ENCODE measurements at regions not wholly inside any gene's neighbourhood (a gene's known extent, or its start where the extent isn't known, plus 50 kb on each side); places are given as distances from the start of the nearest gene placed in this dataset.

- H3K36me3 ChIP-seq (ENCODE audit: control insufficient read depth in 2 of 2, insufficient read depth in 1 of 2, low read length in 2 of 2) = no peaks in the 10 kb centered on the region
- no peak overlapping the region for H3K4me3 ChIP-seq (ENCODE audit: low read depth, low read length)
- ChIA-PET POLR2A (no interaction called here), CTCF (no interaction called here)
- H3K27ac ChIP-seq (ENCODE audit: extremely low read depth, low read depth, low read length) = no peak overlapping the region
- H3K4me1 ChIP-seq (ENCODE audit: control insufficient read depth, insufficient read depth, low read length) = no peaks in the 10 kb centered on the region
- no peaks in the 10 kb centered on the region for H3K9me3 ChIP-seq (ENCODE audit: control insufficient read depth, insufficient read depth, low read depth, low read length)
- TF ChIP-seq ZFHX2 (tag by site-specific recombination; conservative IDR thresholded peaks at IDR 0.05) (0 out of 2 replicates have a peak, but pooled peaks have one; percentile 21), ZNF629 (tag by site-specific recombination; IDR thresholded peaks at IDR 0.05) (no peak), ZBTB44 (tag by site-specific recombination; IDR thresholded peaks at IDR 0.05) (peak; percentile 75), ZNF768 (tag by site-specific recombination; IDR thresholded peaks at IDR 0.05) (peak; percentile 71; the same call in 1 of the 2 replicates)
Measured at GRCh38 chr21:35223480-35224156, 174.5 kb upstream of the RUNX1 start.

DNA sequence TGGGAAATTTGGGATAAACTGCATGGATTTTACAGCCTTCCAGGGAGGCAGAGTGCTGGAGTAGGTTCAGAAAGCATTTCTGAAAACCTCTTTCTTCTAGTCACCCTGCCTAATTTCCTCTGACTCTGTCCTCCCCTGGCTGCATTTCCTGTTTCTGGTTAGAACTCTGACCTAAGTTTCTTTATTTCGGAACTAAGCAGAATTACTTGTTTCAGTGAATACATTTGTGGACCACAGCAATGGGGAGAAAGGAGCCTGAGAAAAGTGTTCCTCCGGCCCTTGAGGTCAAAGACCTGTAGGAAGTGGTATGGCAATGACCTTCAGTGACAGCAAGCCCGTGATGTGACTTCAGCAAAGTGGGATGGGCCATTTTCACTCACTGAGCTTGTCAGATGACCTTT, 173.4 kb upstream of the RUNX1 start:
- H3K27ac ChIP-seq (ENCODE audit: extremely low read depth, low read depth, low read length) = no peak overlapping the region
- ChIA-PET CTCF (no interaction called here), POLR2A (no interaction called here)
- TF ChIP-seq ZNF248 (tag by site-specific recombination; IDR thresholded peaks at IDR 0.05) = no peak
- no peak for TF ChIP-seq BCL6B (tag by site-specific recombination; IDR thresholded peaks at IDR 0.05)
- no peak for TF ChIP-seq ZNF239 (tag by site-specific recombination; IDR thresholded peaks at IDR 0.05)
- TF ChIP-seq, protein P1, sequence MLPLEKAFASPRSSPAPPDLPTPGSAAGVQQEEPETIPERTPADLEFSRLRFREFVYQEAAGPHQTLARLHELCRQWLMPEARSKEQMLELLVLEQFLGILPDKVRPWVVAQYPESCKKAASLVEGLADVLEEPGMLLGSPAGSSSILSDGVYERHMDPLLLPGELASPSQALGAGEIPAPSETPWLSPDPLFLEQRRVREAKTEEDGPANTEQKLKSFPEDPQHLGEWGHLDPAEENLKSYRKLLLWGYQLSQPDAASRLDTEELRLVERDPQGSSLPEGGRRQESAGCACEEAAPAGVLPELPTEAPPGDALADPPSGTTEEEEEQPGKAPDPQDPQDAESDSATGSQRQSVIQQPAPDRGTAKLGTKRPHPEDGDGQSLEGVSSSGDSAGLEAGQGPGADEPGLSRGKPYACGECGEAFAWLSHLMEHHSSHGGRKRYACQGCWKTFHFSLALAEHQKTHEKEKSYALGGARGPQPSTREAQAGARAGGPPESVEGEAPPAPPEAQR (tag by site-specific recombination; IDR thresholded peaks at IDR 0.05) = no peak
- H3K9me3 ChIP-seq (ENCODE audit: control insufficient read depth, insufficient read depth, low read depth, low read length) = no peaks in the 10 kb centered on the region
- no peak overlapping the region for H3K4me3 ChIP-seq (ENCODE audit: low read depth, low read length)
- no peaks in the 10 kb centered on the region for H3K36me3 ChIP-seq (ENCODE audit: control insufficient read depth in 2 of 2, insufficient read depth in 1 of 2, low read length in 2 of 2)
- H3K4me1 ChIP-seq (ENCODE audit: control insufficient read depth, insufficient read depth, low read length) = no peaks in the 10 kb centered on the region

GRCh38 chr21:35222021-35222420, 172.9 kb upstream of the RUNX1 start:
- TF ChIP-seq REST (tag by site-specific recombination; IDR thresholded peaks at IDR 0.05) = peak; percentile 94
- no peak for TF ChIP-seq ZNF202 (tag by site-specific recombination; IDR thresholded peaks at IDR 0.05; ENCODE audit: borderline replicate concordance)
- TF ChIP-seq MEIS1 (CRISPR knock-in tag; IDR thresholded peaks at IDR 0.05; ENCODE audit: borderline replicate concordance) = no peak
- no peak for TF ChIP-seq ZSCAN4 (tag by site-specific recombination; IDR thresholded peaks at IDR 0.05)
- TF ChIP-seq ZNF10 (tag by site-specific recombination; IDR thresholded peaks at IDR 0.05) = no peak
- no peak for TF ChIP-seq ZNF274 (IDR thresholded peaks at IDR 0.05; ENCODE audit: low read length)
- TF ChIP-seq ZNF274 (tag by site-specific recombination; IDR thresholded peaks at IDR 0.05; ENCODE audit: borderline replicate concordance) = no peak
- TF ChIP-seq, protein P2, sequence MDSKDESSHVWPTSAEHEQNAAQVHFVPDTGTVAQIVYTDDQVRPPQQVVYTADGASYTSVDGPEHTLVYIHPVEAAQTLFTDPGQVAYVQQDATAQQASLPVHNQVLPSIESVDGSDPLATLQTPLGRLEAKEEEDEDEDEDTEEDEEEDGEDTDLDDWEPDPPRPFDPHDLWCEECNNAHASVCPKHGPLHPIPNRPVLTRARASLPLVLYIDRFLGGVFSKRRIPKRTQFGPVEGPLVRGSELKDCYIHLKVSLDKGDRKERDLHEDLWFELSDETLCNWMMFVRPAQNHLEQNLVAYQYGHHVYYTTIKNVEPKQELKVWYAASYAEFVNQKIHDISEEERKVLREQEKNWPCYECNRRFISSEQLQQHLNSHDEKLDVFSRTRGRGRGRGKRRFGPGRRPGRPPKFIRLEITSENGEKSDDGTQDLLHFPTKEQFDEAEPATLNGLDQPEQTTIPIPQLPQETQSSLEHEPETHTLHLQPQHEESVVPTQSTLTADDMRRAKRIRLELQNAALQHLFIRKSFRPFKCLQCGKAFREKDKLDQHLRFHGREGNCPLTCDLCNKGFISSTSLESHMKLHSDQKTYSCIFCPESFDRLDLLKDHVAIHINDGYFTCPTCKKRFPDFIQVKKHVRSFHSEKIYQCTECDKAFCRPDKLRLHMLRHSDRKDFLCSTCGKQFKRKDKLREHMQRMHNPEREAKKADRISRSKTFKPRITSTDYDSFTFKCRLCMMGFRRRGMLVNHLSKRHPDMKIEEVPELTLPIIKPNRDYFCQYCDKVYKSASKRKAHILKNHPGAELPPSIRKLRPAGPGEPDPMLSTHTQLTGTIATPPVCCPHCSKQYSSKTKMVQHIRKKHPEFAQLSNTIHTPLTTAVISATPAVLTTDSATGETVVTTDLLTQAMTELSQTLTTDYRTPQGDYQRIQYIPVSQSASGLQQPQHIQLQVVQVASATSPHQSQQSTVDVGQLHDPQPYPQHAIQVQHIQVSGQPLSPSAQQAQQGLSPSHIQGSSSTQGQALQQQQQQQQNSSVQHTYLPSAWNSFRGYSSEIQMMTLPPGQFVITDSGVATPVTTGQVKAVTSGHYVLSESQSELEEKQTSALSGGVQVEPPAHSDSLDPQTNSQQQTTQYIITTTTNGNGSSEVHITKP (tag by site-specific recombination; IDR thresholded peaks at IDR 0.05) = no peak
- TF ChIP-seq ZNF239 (tag by site-specific recombination; IDR thresholded peaks at IDR 0.05) = no peak
- no peak overlapping the region for H3K27ac ChIP-seq (ENCODE audit: extremely low read depth, low read depth, low read length)
- ChIA-PET CTCF (no interaction called here), POLR2A (no interaction called here)
- no peaks in the 10 kb centered on the region for H3K9me3 ChIP-seq (ENCODE audit: control insufficient read depth, insufficient read depth, low read depth, low read length)
- H3K4me1 ChIP-seq (ENCODE audit: control insufficient read depth, insufficient read depth, low read length) = no peaks in the 10 kb centered on the region
- H3K4me3 ChIP-seq (ENCODE audit: low read depth, low read length) = no peak overlapping the region
- no peaks in the 10 kb centered on the region for H3K36me3 ChIP-seq (ENCODE audit: control insufficient read depth in 2 of 2, insufficient read depth in 1 of 2, low read length in 2 of 2)

Data from HEK293 (cell line).